BE2C (cell line): ENCODE measurements at regions not wholly inside any gene's neighbourhood (a gene's known extent, or its start where the extent isn't known, plus 50 kb on each side); places are given as distances from the start of the nearest gene placed in this dataset.

ENCODE experiments used
- DNase-seq: peaks from one replicate; pipeline ENCODE4 v3.0.0-alpha.2; 2020
- H3K27me3 ChIP-seq: fragments of 250-450 bp; sonication (Bioruptor Pico); 2 replicates; pipeline ENCODE4 v1.5.1; 2020; ENCODE audit warnings: mild to moderate bottlenecking
- H3K36me3 ChIP-seq: fragments of 250-450 bp; sonication (Bioruptor Pico); 2 replicates; pipeline ENCODE4 v1.5.1; 2020; ENCODE audit warnings: mild to moderate bottlenecking
- H3K4me1 ChIP-seq: fragments of 250-450 bp; sonication (Bioruptor Pico); 2 replicates; pipeline ENCODE4 v1.5.1; 2020
- H3K4me3 ChIP-seq: 2 replicates; pipeline ENCODE4 v1.5.1; 2011; ENCODE audit warnings: low read depth, low read length
- H3K9me3 ChIP-seq: fragments of 250-450 bp; sonication (Bioruptor Pico); 2 replicates; pipeline ENCODE4 v1.5.1; 2020
- TF ChIP-seq, protein P1 (sequence below): IDR thresholded peaks from 2 replicates; pipeline ENCODE4 v1.5.1; 2012; ENCODE audit warnings: mild to moderate bottlenecking, low read depth, low read length

DNA sequence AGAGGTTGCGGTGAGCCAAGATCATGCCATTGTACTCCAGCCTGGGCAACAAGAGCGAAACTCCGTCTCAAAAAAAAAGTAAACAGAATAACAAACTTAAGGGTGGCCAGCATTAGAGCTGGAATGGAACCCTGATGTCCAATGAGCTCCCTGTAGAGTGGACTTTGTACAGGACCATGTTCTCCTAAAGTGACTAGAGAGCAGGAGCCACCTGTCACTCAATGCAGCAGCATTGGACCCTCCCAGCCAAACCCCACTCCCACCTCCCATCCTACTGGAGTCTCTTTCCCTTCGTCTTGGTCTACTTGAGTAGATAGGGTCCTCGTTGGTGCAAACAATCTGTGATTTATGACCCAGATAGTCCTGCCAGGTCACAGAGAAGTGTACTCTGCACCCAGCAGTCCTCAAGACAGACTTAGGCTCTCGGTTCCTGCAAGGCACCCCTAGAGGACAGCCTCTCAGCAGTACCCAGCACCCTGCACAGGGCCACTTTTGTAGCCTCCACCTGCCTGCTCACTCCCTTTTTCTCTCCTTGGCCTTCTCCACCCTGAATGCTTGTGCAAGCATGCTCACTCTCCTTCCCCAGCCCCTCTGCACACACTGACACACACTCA is 69.2 kb upstream of the ZNF281 start:
- Histone ChIP-seq H3K36me3 (no peaks in the 10 kb centered on the region), H3K27me3 (no peaks in the 10 kb centered on the region), H3K4me3 (no peak overlapping the region), H3K9me3 (no peaks in the 10 kb centered on the region), H3K4me1 (peaks cover 8% of the 10 kb centered on the region)
- TF ChIP-seq, protein P1, sequence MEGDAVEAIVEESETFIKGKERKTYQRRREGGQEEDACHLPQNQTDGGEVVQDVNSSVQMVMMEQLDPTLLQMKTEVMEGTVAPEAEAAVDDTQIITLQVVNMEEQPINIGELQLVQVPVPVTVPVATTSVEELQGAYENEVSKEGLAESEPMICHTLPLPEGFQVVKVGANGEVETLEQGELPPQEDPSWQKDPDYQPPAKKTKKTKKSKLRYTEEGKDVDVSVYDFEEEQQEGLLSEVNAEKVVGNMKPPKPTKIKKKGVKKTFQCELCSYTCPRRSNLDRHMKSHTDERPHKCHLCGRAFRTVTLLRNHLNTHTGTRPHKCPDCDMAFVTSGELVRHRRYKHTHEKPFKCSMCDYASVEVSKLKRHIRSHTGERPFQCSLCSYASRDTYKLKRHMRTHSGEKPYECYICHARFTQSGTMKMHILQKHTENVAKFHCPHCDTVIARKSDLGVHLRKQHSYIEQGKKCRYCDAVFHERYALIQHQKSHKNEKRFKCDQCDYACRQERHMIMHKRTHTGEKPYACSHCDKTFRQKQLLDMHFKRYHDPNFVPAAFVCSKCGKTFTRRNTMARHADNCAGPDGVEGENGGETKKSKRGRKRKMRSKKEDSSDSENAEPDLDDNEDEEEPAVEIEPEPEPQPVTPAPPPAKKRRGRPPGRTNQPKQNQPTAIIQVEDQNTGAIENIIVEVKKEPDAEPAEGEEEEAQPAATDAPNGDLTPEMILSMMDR = no peak
- no peak for DNase-seq

DNA sequence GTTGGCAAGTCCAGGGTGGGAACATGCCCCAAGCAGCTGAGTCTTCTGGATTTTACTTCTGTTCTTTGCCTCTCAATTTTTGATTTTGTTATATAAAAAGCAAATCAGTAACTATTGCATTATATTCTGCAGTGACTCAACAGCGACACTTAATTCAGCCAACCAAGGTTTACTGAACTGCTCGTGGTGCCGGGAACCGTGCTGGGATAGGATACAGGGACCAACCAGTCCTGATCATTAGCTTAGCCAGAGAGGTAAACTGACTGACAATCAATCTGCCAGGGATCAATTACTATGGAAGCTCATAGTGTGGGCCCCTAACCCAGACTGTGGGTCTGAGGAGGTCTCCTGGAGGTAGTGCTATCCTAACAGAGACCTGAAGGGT is 68.4 kb upstream of the ZNF281 start:
- no peaks in the 10 kb centered on the region for H3K36me3 ChIP-seq
- no peak for DNase-seq
- no peaks in the 10 kb centered on the region for H3K27me3 ChIP-seq
- no peaks in the 10 kb centered on the region for H3K9me3 ChIP-seq
- peaks cover 11% of the 10 kb centered on the region for H3K4me1 ChIP-seq
- H3K4me3 ChIP-seq = no peak overlapping the region
- TF ChIP-seq, protein P1 = no peak

DNA sequence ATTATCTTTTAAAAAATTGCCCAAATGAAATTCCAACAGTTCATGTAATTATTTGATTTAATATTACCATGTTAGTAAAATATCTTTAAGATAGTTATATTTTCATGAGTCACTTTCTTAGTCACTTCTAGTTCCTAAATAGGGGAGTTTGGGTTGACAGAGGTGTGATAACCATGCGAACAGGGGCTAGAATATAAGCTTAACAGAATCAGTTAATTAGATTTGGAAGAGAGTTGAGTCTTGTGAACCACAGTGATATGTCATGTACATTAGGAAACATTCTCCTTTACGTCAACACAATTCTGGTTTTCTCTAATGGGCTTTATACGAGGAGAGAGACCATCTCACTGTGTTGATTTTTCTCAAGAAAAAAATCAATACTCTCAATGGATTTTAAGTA is 64.8 kb upstream of the ZNF281 start:
- DNase-seq = no peak
- Histone ChIP-seq H3K36me3 (no peaks in the 10 kb centered on the region), H3K4me1 (peaks cover 15% of the 10 kb centered on the region), H3K4me3 (no peak overlapping the region), H3K27me3 (no peaks in the 10 kb centered on the region), H3K9me3 (no peaks in the 10 kb centered on the region)
- TF ChIP-seq, protein P1 = no peak

DNA sequence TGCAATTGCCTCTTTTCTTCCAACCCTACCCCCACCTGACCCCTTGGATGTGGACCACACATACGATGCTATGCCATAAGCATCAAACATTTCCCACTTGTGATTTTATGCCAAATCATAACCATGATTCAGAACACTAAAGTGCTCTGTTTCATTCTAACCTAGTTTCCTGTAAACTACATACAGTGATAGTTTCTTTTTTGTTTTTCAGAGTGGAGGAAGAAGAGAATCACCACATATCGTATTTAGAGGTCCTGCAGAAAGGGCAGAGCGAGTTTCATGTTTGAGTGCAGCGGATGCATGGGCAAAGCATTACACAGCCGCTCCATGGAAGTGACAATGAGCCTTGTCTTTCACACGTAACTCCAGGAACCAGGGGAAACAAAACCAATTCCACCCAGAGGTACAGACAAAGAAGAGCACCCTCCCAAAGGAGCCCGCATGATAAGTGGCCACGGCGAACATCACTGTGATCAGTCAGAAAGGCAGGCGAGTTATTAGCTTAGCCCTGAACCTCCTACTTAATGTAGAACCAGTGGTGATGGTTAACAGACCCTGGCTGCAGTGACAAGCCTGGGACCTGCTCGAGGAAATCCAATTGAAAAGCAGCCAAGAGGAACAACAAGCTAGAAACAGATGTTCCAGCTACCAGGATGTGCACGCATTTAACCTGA is 64.0 kb upstream of the ZNF281 start:
- DNase-seq = peak; percentile 86
- peak overlapping the region; percentile 43 for H3K4me3 ChIP-seq
- TF ChIP-seq, protein P1 = no peak
- H3K4me1 ChIP-seq = peaks cover 15% of the 10 kb centered on the region
- no peaks in the 10 kb centered on the region for H3K27me3 ChIP-seq
- H3K36me3 ChIP-seq = no peaks in the 10 kb centered on the region
- H3K9me3 ChIP-seq = no peaks in the 10 kb centered on the region

- TF ChIP-seq, protein P1 = no peak
- H3K9me3 ChIP-seq = no peaks in the 10 kb centered on the region
- H3K4me3 ChIP-seq = no peak overlapping the region
- H3K36me3 ChIP-seq = no peaks in the 10 kb centered on the region
- H3K4me1 ChIP-seq = peaks cover 16% of the 10 kb centered on the region
- no peaks in the 10 kb centered on the region for H3K27me3 ChIP-seq
- no peak for DNase-seq
Measured at GRCh38 chr1:200471739-200472138, 61.9 kb upstream of the ZNF281 start.

DNA sequence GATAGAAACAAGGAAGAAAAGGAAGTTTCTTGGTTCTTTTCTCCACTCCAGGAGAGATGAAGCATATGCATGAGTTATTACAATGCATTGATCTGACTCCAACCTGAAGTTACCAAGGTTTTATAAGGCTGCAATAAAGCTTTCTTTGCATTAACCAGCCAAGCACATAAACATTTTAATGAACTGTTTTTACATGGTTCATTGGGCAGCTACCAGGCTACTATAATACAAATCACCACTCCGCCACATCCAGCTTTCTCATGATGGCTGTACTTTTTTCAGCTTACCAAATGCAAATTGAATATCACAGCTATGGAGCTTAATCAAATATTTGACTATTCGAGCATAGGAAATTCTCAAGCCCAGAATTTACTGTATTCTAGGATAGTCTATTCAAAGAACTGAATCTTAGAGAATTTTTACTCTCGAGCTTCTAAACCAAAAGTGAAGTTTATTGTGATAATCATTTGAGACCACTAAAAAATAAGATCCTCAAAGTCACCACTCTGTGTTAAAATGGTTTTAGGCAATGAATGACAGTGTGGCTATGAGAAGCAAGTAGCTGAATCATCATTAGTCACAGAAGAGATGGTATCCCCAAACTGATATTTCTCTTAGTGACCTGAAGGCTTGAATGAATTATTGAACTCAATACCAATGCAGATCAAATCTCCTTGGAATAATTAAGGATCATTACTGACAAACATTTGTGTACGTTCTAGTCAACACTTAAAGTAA is 58.6 kb upstream of the ZNF281 start:
- peaks cover 12% of the 10 kb centered on the region for H3K4me1 ChIP-seq
- no peak for DNase-seq
- no peaks in the 10 kb centered on the region for H3K27me3 ChIP-seq
- H3K9me3 ChIP-seq = no peaks in the 10 kb centered on the region
- no peaks in the 10 kb centered on the region for H3K36me3 ChIP-seq
- TF ChIP-seq, protein P1 = no peak
- H3K4me3 ChIP-seq = no peak overlapping the region
